ENCODE measurements at regions not wholly inside any gene's neighbourhood (a gene's known extent, or its start where the extent isn't known, plus 50 kb on each side); places are given as distances from the start of the nearest gene placed in this dataset.

GRCh38 chr19:5392486-5392885 lies 51.9 kb upstream of the PTPRS start:
- DNase-seq: no peak
- Histone ChIP-seq H3K36me3 (no peaks in the 10 kb centered on the region), H3K4me3 (no peak overlapping the region), H3K4me1 (no peaks in the 10 kb centered on the region), H3K9me3 (peaks cover 0 to 3% (median 0%) of the 10 kb centered on the region in 3 donors), H3K27ac (no peak overlapping the region), H3K27me3 (peaks cover 0 to 73% of the 10 kb centered on the region in 2 donors)
- intact Hi-C loops (cut with DNase I; ENCODE audit: low total_unique reads): no loop called here
- no peak for TF ChIP-seq CTCF (IDR thresholded peaks at IDR 0.05)

DNA sequence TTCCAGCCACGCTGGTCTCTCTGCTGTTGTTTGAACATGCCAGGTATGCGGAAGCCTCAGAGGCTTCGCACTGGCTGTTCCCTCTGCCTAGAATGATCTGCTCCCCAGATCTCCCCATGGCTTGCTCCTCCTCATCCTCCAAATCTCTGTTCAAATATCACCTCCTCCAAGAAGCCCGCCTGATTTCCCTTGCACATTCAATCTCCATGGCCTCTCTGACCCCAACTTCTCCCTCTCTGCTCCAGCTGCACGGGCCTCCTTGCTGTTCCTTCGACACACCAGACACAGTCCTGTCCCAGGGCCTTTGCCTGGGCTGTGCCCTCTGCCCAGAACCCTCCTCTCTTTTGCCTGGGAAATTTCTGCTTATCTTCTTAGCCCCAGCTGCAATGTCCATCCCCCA lies 52.5 kb upstream of the PTPRS start:
- Histone ChIP-seq H3K9me3 (no peaks in the 10 kb centered on the region), H3K4me3 (no peak overlapping the region), H3K4me1 (no peaks in the 10 kb centered on the region), H3K27ac (no peak overlapping the region), H3K27me3 (peaks cover 0 to 74% of the 10 kb centered on the region in 2 donors), H3K36me3 (no peaks in the 10 kb centered on the region)
- DNase-seq: no peak
- intact Hi-C loops (cut with DNase I; ENCODE audit: low total_unique reads): no loop called here
- no peak for TF ChIP-seq CTCF (IDR thresholded peaks at IDR 0.05)

DNA sequence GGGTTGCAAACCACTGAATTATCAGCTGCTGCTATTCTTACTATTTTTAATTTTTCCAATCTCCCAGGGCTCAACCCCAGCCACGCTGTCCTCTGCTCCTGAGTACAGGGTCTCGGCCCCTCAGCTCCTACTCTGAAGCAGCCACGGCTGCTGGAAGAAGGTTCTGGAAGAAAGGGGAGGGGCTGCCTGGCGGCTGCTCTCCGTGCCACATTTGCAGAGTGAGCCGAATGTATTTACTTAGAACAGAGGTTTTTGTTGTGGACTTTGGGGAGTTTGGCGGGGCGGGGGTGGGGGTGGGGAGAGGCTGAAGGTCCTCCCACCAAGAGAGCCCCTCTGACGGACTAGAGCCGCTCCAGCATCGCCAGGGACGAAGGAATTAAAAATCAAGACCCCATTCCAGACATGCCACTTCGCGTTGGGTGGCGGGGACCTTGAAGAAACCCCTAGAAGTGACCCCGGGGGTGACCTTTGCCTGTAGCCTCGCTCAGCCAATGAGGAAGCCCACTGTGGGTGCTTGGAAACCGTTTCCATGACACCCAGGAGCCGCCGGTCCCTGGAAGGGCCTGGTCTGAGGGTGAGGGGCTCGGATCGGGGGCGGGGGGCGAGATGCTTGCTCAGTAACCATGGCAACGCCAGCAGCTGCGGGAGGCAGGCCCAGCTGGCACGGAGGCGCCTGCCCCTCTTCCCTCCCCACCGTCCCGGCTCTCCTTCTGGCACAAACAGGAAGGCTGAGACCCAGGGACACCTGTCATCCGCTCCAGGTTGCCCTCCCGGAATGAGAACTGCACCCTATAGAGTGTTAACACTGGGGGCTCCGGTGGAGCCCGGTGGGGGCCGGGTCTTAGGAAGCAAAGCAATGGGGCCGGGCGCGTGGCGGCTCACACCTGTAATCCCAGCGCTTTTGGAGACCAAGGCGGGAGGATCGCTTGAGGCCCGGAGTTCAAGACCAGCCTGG lies 54.2 kb upstream of the PTPRS start:
- DNase-seq: no peak
- Histone ChIP-seq H3K9me3 (peaks cover 0 to 5% (median 0%) of the 10 kb centered on the region in 3 donors), H3K27me3 (peaks cover 0 to 88% of the 10 kb centered on the region in 2 donors), H3K27ac (no peak overlapping the region), H3K4me3 (no peak overlapping the region), H3K36me3 (no peaks in the 10 kb centered on the region), H3K4me1 (no peaks in the 10 kb centered on the region)
- TF ChIP-seq CTCF (IDR thresholded peaks at IDR 0.05): no peak
- intact Hi-C loops (cut with DNase I; ENCODE audit: low total_unique reads): no loop called here

DNA sequence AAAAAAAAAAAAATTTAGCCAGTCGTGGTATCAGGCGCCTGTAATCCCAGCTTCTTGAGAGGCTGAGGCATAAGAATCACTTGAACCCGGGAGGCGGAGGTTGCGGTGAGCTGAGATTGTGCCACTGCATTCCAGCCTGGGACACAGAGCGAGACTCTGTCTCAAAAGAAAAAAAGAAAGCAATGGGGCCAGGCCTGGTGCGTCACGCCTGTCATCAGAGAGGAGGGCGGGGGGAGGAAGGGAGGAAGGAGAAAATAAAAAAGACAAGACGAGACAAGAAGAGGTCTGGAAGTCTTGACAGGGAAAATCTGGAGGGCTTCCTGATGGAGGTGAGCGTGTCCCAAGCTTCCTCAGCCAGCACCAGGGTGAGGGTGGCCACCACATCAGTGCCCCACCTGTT lies 54.9 kb upstream of the PTPRS start:
- Histone ChIP-seq H3K36me3 (no peaks in the 10 kb centered on the region), H3K4me3 (no peak overlapping the region), H3K27ac (no peak overlapping the region), H3K9me3 (peaks cover 0 to 5% (median 0%) of the 10 kb centered on the region in 3 donors), H3K27me3 (peaks cover 0 to 85% of the 10 kb centered on the region in 2 donors), H3K4me1 (no peaks in the 10 kb centered on the region)
- TF ChIP-seq CTCF (IDR thresholded peaks at IDR 0.05): no peak
- intact Hi-C loops (cut with DNase I; ENCODE audit: low total_unique reads): no loop called here
- no peak for DNase-seq

- no peak for DNase-seq
- peaks cover 0 to 83% of the 10 kb centered on the region in 2 donors for H3K27me3 ChIP-seq
Observed at GRCh38 chr19:5396096-5396939, 55.7 kb upstream of the PTPRS start.

More at GRCh38 chr19:5396096-5396939, 55.7 kb upstream of the PTPRS start:
- Histone ChIP-seq H3K9me3 (peaks cover 0 to 5% (median 0%) of the 10 kb centered on the region in 3 donors), H3K27ac (no peak overlapping the region), H3K36me3 (no peaks in the 10 kb centered on the region), H3K4me1 (no peaks in the 10 kb centered on the region), H3K4me3 (no peak overlapping the region)
- TF ChIP-seq CTCF (IDR thresholded peaks at IDR 0.05): no peak
- intact Hi-C loops (cut with DNase I; ENCODE audit: low total_unique reads): no loop called here

Measured in tibial artery (tissue), 4 donors.